Smooth muscle cell (in vitro differentiated cells): ENCODE measurements at regions not wholly inside any gene's neighbourhood (a gene's known extent, or its start where the extent isn't known, plus 50 kb on each side); places are given as distances from the start of the nearest gene placed in this dataset.

Experiments used
- DNase-seq: peaks from one replicate; lab custom pipeline; 2025; ENCODE audit not compliant: unreplicated experiment; lab: John Stamatoyannopoulos, UW
- H2AFZ ChIP-seq: fragments of 200-600 bp; sonication (generic); 2 replicates; pipeline ENCODE4 v1.6.0; 2016; ENCODE audit warnings: antibody characterized with exemption, low read depth, mild to moderate bottlenecking
- H3F3A ChIP-seq: fragments of 200-600 bp; sonication (generic); 2 replicates; pipeline ENCODE4 v1.6.0; 2017; ENCODE audit warnings: antibody characterized with exemption, low read depth
- H3K27ac ChIP-seq: fragments of 200-600 bp; sonication (generic); 2 replicates; pipeline ENCODE4 v1.5.1; 2016; ENCODE audit warnings: low read depth, mild to moderate bottlenecking
- H3K27me3 ChIP-seq: fragments of 200-600 bp; sonication (generic); 2 replicates; pipeline ENCODE4 v1.6.1; 2016; ENCODE audit warnings: low read depth, mild to moderate bottlenecking
- H3K36me3 ChIP-seq: fragments of 200-600 bp; sonication (generic); 2 replicates; pipeline ENCODE4 v1.5.1; 2016; ENCODE audit warnings: low read depth
- H3K4me1 ChIP-seq: fragments of 200-600 bp; sonication (generic); 2 replicates; pipeline ENCODE4 v1.5.1; 2016; ENCODE audit warnings: low read depth
- H3K4me2 ChIP-seq: fragments of 200-600 bp; sonication (generic); 2 replicates; pipeline ENCODE4 v1.6.0; 2016; ENCODE audit warnings: mild to moderate bottlenecking
- H3K4me3 ChIP-seq: fragments of 200-600 bp; sonication (generic); 2 replicates; pipeline ENCODE4 v1.5.1; 2016; ENCODE audit warnings: mild to moderate bottlenecking
- H3K79me2 ChIP-seq: fragments of 200-600 bp; sonication (generic); 2 replicates; pipeline ENCODE4 v1.6.0; 2016; ENCODE audit warnings: low read depth, mild to moderate bottlenecking
- H3K9ac ChIP-seq: fragments of 200-600 bp; sonication (generic); 2 replicates; pipeline ENCODE4 v1.6.0; 2016; ENCODE audit warnings: low read depth
- H3K9me3 ChIP-seq: fragments of 200-600 bp; sonication (generic); replicated peaks from 2 replicates; pipeline ENCODE4 v1.5.1; 2016; ENCODE audit warnings: low read depth
- H4K20me1 ChIP-seq: fragments of 200-600 bp; sonication (generic); 2 replicates; pipeline ENCODE4 v1.6.0; 2016; ENCODE audit warnings: low read depth
- CTCF ChIP-seq: fragments of 200-600 bp; sonication (generic); IDR thresholded peaks from 2 replicates; pipeline ENCODE4 v1.5.1; 2017; ENCODE audit warnings: borderline replicate concordance, mild to moderate bottlenecking, antibody characterized with exemption; ENCODE audit not compliant: insufficient read depth, poor library complexity, severe bottlenecking
- WGBS: methylation state at CpG from one replicate; pipeline ENCODE4 v1.1.7; 2016; ENCODE audit warnings: low lambda C conversion rate; 5-methylcytosine and 5-hydroxymethylcytosine counted together

GRCh38 chr6:40325791-40326190 is 261.4 kb downstream of the LRFN2 start:
- Histone ChIP-seq H3K4me1 (peaks cover 10% of the 10 kb centered on the region), H3K9ac (no peak overlapping the region), H2AFZ (no peak overlapping the region), H3K4me2 (no peak overlapping the region), H3K27ac (no peak overlapping the region), H3K79me2 (no peaks in the 10 kb centered on the region), H3K27me3 (peaks cover 44% of the 10 kb centered on the region), H3K9me3 (no peaks in the 10 kb centered on the region), H3K4me3 (no peak overlapping the region), H3K36me3 (no peaks in the 10 kb centered on the region), H4K20me1 (no peaks in the 10 kb centered on the region), H3F3A (no peaks in the 10 kb centered on the region)
- 84% methylated on average over 3 of the region's 3 CpGs for WGBS
- TF ChIP-seq CTCF, result no peak
- DNase-seq, result no peak

- Histone ChIP-seq H3K36me3 (no peaks in the 10 kb centered on the region), H3K4me1 (peaks cover 4% of the 10 kb centered on the region), H3K9me3 (no peaks in the 10 kb centered on the region), H3K4me3 (no peak overlapping the region), H3K27ac (no peak overlapping the region), H4K20me1 (no peaks in the 10 kb centered on the region), H3F3A (no peaks in the 10 kb centered on the region), H3K9ac (no peak overlapping the region), H2AFZ (no peak overlapping the region), H3K27me3 (peaks cover 40% of the 10 kb centered on the region), H3K79me2 (no peaks in the 10 kb centered on the region), H3K4me2 (no peak overlapping the region)
- no peak for DNase-seq
- TF ChIP-seq CTCF, result no peak
- WGBS, result 71% methylated on average over 2 of the region's 2 CpGs
These were observed 262.1 kb downstream of the LRFN2 start for GRCh38 chr6:40325041-40325440.

GRCh38 chr6:40323881-40324634 is 263.1 kb downstream of the LRFN2 start:
- no peaks in the 10 kb centered on the region for H3K36me3 ChIP-seq
- no peak overlapping the region for H3K4me3 ChIP-seq
- TF ChIP-seq CTCF, result no peak
- no peaks in the 10 kb centered on the region for H3K79me2 ChIP-seq
- WGBS, result 73% methylated on average over 8 of the region's 8 CpGs
- H3K4me2 ChIP-seq, result no peak overlapping the region
- DNase-seq, result no peak
- H4K20me1 ChIP-seq, result no peaks in the 10 kb centered on the region
- no peak overlapping the region for H2AFZ ChIP-seq
- H3K9ac ChIP-seq, result no peak overlapping the region
- H3K27ac ChIP-seq, result no peak overlapping the region
- no peaks in the 10 kb centered on the region for H3K9me3 ChIP-seq
- H3K27me3 ChIP-seq, result peaks cover 40% of the 10 kb centered on the region
- H3K4me1 ChIP-seq, result no peaks in the 10 kb centered on the region
- H3F3A ChIP-seq, result no peaks in the 10 kb centered on the region

GRCh38 chr6:40322336-40322735 is 264.8 kb downstream of the LRFN2 start:
- Histone ChIP-seq H3K79me2 (no peaks in the 10 kb centered on the region), H3K27me3 (peaks cover 40% of the 10 kb centered on the region), H3K36me3 (no peaks in the 10 kb centered on the region), H3K4me2 (no peak overlapping the region), H3F3A (no peaks in the 10 kb centered on the region), H3K4me1 (no peaks in the 10 kb centered on the region), H3K4me3 (no peak overlapping the region), H3K27ac (no peak overlapping the region), H4K20me1 (no peaks in the 10 kb centered on the region), H3K9me3 (no peaks in the 10 kb centered on the region), H2AFZ (no peak overlapping the region), H3K9ac (no peak overlapping the region)
- WGBS, result 74% methylated on average over 9 of the region's 9 CpGs
- no peak for TF ChIP-seq CTCF
- no peak for DNase-seq
